Hematopoietic multipotent progenitor cell treated with erythropoietin and hydrocortisone succinate and interleukin-3 and kit ligand, for 15 days (in vitro differentiated cells): ENCODE measurements at regions not wholly inside any gene's neighbourhood (a gene's known extent, or its start where the extent isn't known, plus 50 kb on each side); places are given as distances from the start of the nearest gene placed in this dataset.
A peak's percentile ranks its signal among the peaks of the same experiment; 100 is the strongest.

ENCODE experiments used
- DNase-seq: peaks from one replicate; pipeline ENCODE4 v3.0.0-alpha.2; 2015; ENCODE audit warnings: low spot score

GRCh38 chr3:18295171-18295920, 129.8 kb downstream of the SATB1 start:
- DNase-seq, result peak; percentile 5

- no peak for DNase-seq
Measured at GRCh38 chr3:18290157-18290556, 135.0 kb downstream of the SATB1 start.

GRCh38 chr3:18288243-18288642, 136.9 kb downstream of the SATB1 start:
- no peak for DNase-seq

- DNase-seq, result no peak
Measured at GRCh38 chr3:18284716-18285115, 140.4 kb downstream of the SATB1 start.

GRCh38 chr3:18283680-18284079, 141.5 kb downstream of the SATB1 start:
- DNase-seq, result no peak

- DNase-seq, result no peak
Measured at GRCh38 chr3:18282507-18282906, 142.6 kb downstream of the SATB1 start.

GRCh38 chr3:18279226-18279737, 145.9 kb downstream of the SATB1 start:
- DNase-seq, result no peak

- no peak for DNase-seq
Measured at GRCh38 chr3:18264853-18265252, 160.3 kb downstream of the SATB1 start.

- no peak for DNase-seq
Measured at GRCh38 chr3:18264361-18264760, 160.8 kb downstream of the SATB1 start.

- no peak for DNase-seq
Measured at GRCh38 chr3:18258492-18258891, 166.6 kb downstream of the SATB1 start.

- DNase-seq, result no peak
Measured at GRCh38 chr3:18252578-18252977, 172.6 kb downstream of the SATB1 start.

- no peak for DNase-seq
Measured at GRCh38 chr3:18250991-18251390, 174.1 kb downstream of the SATB1 start.

- no peak for DNase-seq
Measured at GRCh38 chr3:18249126-18249525, 176.0 kb downstream of the SATB1 start.

- DNase-seq, result no peak
Measured at GRCh38 chr3:18247776-18248310, 177.3 kb downstream of the SATB1 start.

GRCh38 chr3:18247139-18247695, 177.9 kb downstream of the SATB1 start:
- DNase-seq, result no peak

- DNase-seq, result no peak
Measured at GRCh38 chr3:18246336-18247060, 178.6 kb downstream of the SATB1 start.

GRCh38 chr3:18245721-18246120, 179.4 kb downstream of the SATB1 start:
- no peak for DNase-seq

GRCh38 chr3:18241837-18242236, 183.3 kb downstream of the SATB1 start:
- no peak for DNase-seq

- DNase-seq, result no peak
Measured at GRCh38 chr3:18239674-18240073, 185.5 kb downstream of the SATB1 start.

GRCh38 chr3:18238746-18239331, 186.3 kb downstream of the SATB1 start:
- no peak for DNase-seq

GRCh38 chr3:18238332-18238731, 186.8 kb downstream of the SATB1 start:
- DNase-seq, result no peak

- DNase-seq, result no peak
Measured at GRCh38 chr3:18237251-18238005, 187.7 kb downstream of the SATB1 start.
